HG03521 (cell line): ENCODE measurements at regions not wholly inside any gene's neighbourhood (a gene's known extent, or its start where the extent isn't known, plus 50 kb on each side); places are given as distances from the start of the nearest gene placed in this dataset.
"Not testable (repeated sequence)": the region's sequence is repeated elsewhere in the genome, so short reads cannot be mapped to it uniquely, and the experiment has no call there.

Experiments used
- ATAC-seq: cut with Tn5 transposase; IDR thresholded peaks from one replicate; pipeline ENCODE4 v1.9.1; 2021; ENCODE audit warnings: mild to moderate bottlenecking, moderate library complexity; ENCODE audit not compliant: unreplicated experiment

GRCh38 chr12:75874441-75874840 lies 157.1 kb downstream of the PHLDA1 start:
- no peak for ATAC-seq

GRCh38 chr12:75872762-75873161 lies 158.8 kb downstream of the PHLDA1 start:
- no peak for ATAC-seq

GRCh38 chr12:75870878-75871277 lies 160.7 kb downstream of the PHLDA1 start:
- no peak for ATAC-seq

GRCh38 chr12:75868501-75868900 lies 163.1 kb downstream of the PHLDA1 start:
- ATAC-seq = no peak

GRCh38 chr12:75865315-75865714 lies 166.3 kb downstream of the PHLDA1 start:
- no peak for ATAC-seq

- ATAC-seq = no peak
These were observed 167.4 kb downstream of the PHLDA1 start for GRCh38 chr12:75864161-75864560.

GRCh38 chr12:75863533-75863932 lies 168.0 kb downstream of the PHLDA1 start:
- ATAC-seq = no peak

GRCh38 chr12:75862692-75863471 lies 168.7 kb downstream of the PHLDA1 start:
- no peak for ATAC-seq

- ATAC-seq = no peak
These were observed 171.7 kb downstream of the PHLDA1 start for GRCh38 chr12:75859868-75860267.

GRCh38 chr12:75856235-75856634 lies 175.3 kb downstream of the PHLDA1 start:
- no peak for ATAC-seq

GRCh38 chr12:75855360-75855759 lies 176.2 kb downstream of the PHLDA1 start:
- no peak for ATAC-seq

- ATAC-seq = no peak
These were observed 176.8 kb downstream of the PHLDA1 start for GRCh38 chr12:75854681-75855309.

GRCh38 chr12:75854137-75854536 lies 177.4 kb downstream of the PHLDA1 start:
- not testable (repeated sequence) for ATAC-seq

GRCh38 chr12:75853626-75854025 lies 177.9 kb downstream of the PHLDA1 start:
- no peak for ATAC-seq

- no peak for ATAC-seq
These were observed 178.6 kb downstream of the PHLDA1 start for GRCh38 chr12:75852956-75853355.

GRCh38 chr12:75852143-75852542 lies 179.4 kb downstream of the PHLDA1 start:
- ATAC-seq = no peak

- ATAC-seq = no peak
These were observed 180.7 kb downstream of the PHLDA1 start for GRCh38 chr12:75850721-75851462.

GRCh38 chr12:75848961-75849360 lies 182.6 kb downstream of the PHLDA1 start:
- ATAC-seq = no peak

GRCh38 chr12:75848431-75848925 lies 183.1 kb downstream of the PHLDA1 start:
- no peak for ATAC-seq

GRCh38 chr12:75846102-75846501 lies 185.5 kb downstream of the PHLDA1 start:
- no peak for ATAC-seq

GRCh38 chr12:75844985-75845384 lies 186.6 kb downstream of the PHLDA1 start:
- no peak for ATAC-seq
